ENCODE measurements at regions not wholly inside any gene's neighbourhood (a gene's known extent, or its start where the extent isn't known, plus 50 kb on each side); places are given as distances from the start of the nearest gene placed in this dataset.

GRCh38 chr12:97005174-97005573 lies 98.1 kb downstream of the NEDD1 start:
- H3K4me3 ChIP-seq (ENCODE audit: low read depth, low read length): no peak overlapping the region
- TF ChIP-seq CTCF (IDR thresholded peaks at IDR 0.05; ENCODE audit: low read depth, low read length, missing control alignments): no peak
- no peak for DNase-seq (ENCODE audit: low read depth)

GRCh38 chr12:97005646-97006045 lies 98.6 kb downstream of the NEDD1 start:
- no peak for DNase-seq (ENCODE audit: low read depth)
- TF ChIP-seq CTCF (IDR thresholded peaks at IDR 0.05; ENCODE audit: low read depth, low read length, missing control alignments): no peak
- H3K4me3 ChIP-seq (ENCODE audit: low read depth, low read length): no peak overlapping the region

- no peak overlapping the region for H3K4me3 ChIP-seq (ENCODE audit: low read depth, low read length)
- no peak for DNase-seq (ENCODE audit: low read depth)
- no peak for TF ChIP-seq CTCF (IDR thresholded peaks at IDR 0.05; ENCODE audit: low read depth, low read length, missing control alignments)
Measured at GRCh38 chr12:97006585-97006984, 99.5 kb downstream of the NEDD1 start.

- TF ChIP-seq CTCF (IDR thresholded peaks at IDR 0.05; ENCODE audit: low read depth, low read length, missing control alignments): no peak
Measured at GRCh38 chr12:97016163-97016562, 109.1 kb downstream of the NEDD1 start.

GRCh38 chr12:97017213-97017612 lies 110.2 kb downstream of the NEDD1 start:
- no peak for TF ChIP-seq CTCF (IDR thresholded peaks at IDR 0.05; ENCODE audit: low read depth, low read length, missing control alignments)

More at GRCh38 chr12:97016163-97016562, 109.1 kb downstream of the NEDD1 start:
- no peak overlapping the region for H3K4me3 ChIP-seq (ENCODE audit: low read depth, low read length)
- DNase-seq (ENCODE audit: low read depth): no peak

GRCh38 chr12:97022536-97023230 lies 115.6 kb downstream of the NEDD1 start:
- TF ChIP-seq CTCF (IDR thresholded peaks at IDR 0.05; ENCODE audit: low read depth, low read length, missing control alignments): no peak
- no peak for DNase-seq (ENCODE audit: low read depth)
- no peak overlapping the region for H3K4me3 ChIP-seq (ENCODE audit: low read depth, low read length)

More at GRCh38 chr12:97017213-97017612, 110.2 kb downstream of the NEDD1 start:
- DNase-seq (ENCODE audit: low read depth): peak; percentile 2
- no peak overlapping the region for H3K4me3 ChIP-seq (ENCODE audit: low read depth, low read length)

GRCh38 chr12:97024393-97024792 lies 117.3 kb downstream of the NEDD1 start:
- no peak for DNase-seq (ENCODE audit: low read depth)
- H3K4me3 ChIP-seq (ENCODE audit: low read depth, low read length): no peak overlapping the region
- TF ChIP-seq CTCF (IDR thresholded peaks at IDR 0.05; ENCODE audit: low read depth, low read length, missing control alignments): no peak
